RWPE1 (cell line): ENCODE measurements at regions not wholly inside any gene's neighbourhood (a gene's known extent, or its start where the extent isn't known, plus 50 kb on each side); places are given as distances from the start of the nearest gene placed in this dataset.
"Not testable (repeated sequence)": the region's sequence is repeated elsewhere in the genome, so short reads cannot be mapped to it uniquely, and the experiment has no call there.

Experiments
- CTCF ChIA-PET: fragments of 350-600 bp; sonication (Branson Sonifier 250); formaldehyde crosslinking; extraction: SDS; loops from one replicate; lab custom pipeline; 2021; lab: Yijun Ruan, JAX
- POLR2A ChIA-PET: fragments of 400-600 bp; formaldehyde crosslinking; extraction: SDS; loops from one replicate; lab custom pipeline; 2020; ENCODE audit warnings: antibody characterized with exemption; ENCODE audit not compliant: low non-redundant PET; lab: Yijun Ruan, JAX
- DNase-seq: peaks from one replicate; pipeline ENCODE4 v3.0.0; 2012; ENCODE audit warnings: low spot score
- H3K27ac ChIP-seq: fragments of 450-650 bp; 2 replicates; pipeline ENCODE4 v1.5.1; 2017
- CTCF ChIP-seq: fragments of 450-650 bp; conservative IDR thresholded peaks from 2 replicates; pipeline ENCODE4 v1.5.1; 2017; ENCODE audit warnings: low read depth, mild to moderate bottlenecking

GRCh38 chr5:93348231-93348630, 232.8 kb downstream of the NR2F1-AS1 start:
- CTCF ChIA-PET = no interaction called here
- no peak for TF ChIP-seq CTCF
- POLR2A ChIA-PET = no interaction called here
- H3K27ac ChIP-seq = no peak overlapping the region
- DNase-seq = no peak

GRCh38 chr5:93346850-93347249, 234.2 kb downstream of the NR2F1-AS1 start:
- POLR2A ChIA-PET, DNase-seq, CTCF ChIA-PET, H3K27ac ChIP-seq: not testable (repeated sequence)

GRCh38 chr5:93346301-93346700, 234.7 kb downstream of the NR2F1-AS1 start:
- ChIA-PET POLR2A (no interaction called here), CTCF (interaction anchor here (0.6 kb wide), 1 partner anchor 52 kb away, joined by 3 read pairs; no protein-coding TSS in a partner anchor)
- DNase-seq = no peak
- no peak overlapping the region for H3K27ac ChIP-seq
- TF ChIP-seq CTCF = no peak

DNA sequence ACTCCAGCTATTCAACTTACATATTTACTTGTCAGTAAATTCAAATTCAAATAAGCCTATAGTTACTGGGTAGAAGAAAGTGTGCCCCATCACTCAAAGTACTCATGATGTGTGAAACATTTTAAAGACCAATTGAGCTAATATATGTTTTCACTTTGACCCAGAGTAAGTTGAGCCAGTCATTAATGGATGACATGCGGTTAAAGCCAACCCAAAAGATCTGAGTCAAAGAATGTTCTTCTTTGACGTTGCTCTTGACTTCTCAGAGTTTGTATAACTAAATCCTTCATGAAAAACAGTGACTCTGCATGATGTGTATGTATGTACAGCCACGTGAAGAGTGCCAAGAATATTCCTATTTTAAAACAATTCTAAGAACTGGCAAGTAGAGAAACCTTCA, 237.4 kb downstream of the NR2F1-AS1 start:
- no peak for DNase-seq
- ChIA-PET POLR2A (no interaction called here), CTCF (interaction anchor here (0.6 kb wide), 1 partner anchor 490 kb away, joined by 3 read pairs; no protein-coding TSS in a partner anchor)
- H3K27ac ChIP-seq = no peak overlapping the region
- TF ChIP-seq CTCF = no peak

DNA sequence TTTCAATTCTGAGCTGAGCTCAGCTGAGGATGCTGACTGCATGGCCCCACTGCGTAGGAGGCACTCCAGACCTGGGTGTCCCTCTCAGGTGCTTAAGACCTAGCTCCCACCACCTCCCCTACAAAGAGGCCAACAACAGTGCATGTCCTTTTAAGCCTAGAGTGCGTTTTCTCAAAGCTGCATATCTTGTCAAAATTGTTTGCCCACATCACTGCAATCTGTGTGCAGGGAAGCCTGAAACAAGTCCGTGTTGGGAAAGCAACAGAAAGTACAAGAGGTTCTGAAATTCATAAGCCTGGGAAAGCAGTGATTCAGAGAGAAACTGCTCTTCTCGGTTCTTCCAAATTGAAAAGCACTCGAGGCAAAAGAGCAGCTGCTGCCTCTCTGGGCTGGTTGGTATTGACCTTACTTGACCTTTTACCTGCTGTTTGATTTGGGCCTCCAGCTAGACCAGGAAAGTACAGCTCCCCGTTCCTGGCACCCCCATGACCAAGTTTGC, 238.4 kb downstream of the NR2F1-AS1 start:
- ChIA-PET CTCF (interaction anchor here (0.6 kb wide), 1 partner anchor 273 kb away, joined by 4 read pairs; no protein-coding TSS in a partner anchor), POLR2A (no interaction called here)
- no peak for TF ChIP-seq CTCF
- DNase-seq = no peak
- H3K27ac ChIP-seq = no peak overlapping the region

DNA sequence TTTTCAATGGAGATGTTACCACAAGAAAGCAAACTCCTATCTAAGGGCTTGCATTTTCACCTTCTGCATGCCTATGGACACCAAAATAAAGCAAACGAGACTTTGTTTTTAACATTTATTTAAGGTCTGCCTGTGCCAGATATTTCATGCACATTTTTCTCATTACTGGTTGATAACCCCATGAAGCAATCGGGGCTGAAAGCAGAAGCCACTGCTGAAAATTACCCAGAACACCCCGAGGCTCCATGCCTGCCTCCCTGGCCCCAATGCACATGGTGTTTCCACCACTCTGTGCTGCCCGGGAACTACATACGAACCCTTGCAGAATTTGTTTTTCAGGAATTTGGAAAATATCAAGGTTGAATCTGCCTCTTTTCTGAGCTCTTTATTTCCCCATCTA, 240.1 kb downstream of the NR2F1-AS1 start:
- no peak overlapping the region for H3K27ac ChIP-seq
- CTCF ChIA-PET = no interaction called here
- no peak for DNase-seq
- POLR2A ChIA-PET = no interaction called here
- TF ChIP-seq CTCF = no peak

DNA sequence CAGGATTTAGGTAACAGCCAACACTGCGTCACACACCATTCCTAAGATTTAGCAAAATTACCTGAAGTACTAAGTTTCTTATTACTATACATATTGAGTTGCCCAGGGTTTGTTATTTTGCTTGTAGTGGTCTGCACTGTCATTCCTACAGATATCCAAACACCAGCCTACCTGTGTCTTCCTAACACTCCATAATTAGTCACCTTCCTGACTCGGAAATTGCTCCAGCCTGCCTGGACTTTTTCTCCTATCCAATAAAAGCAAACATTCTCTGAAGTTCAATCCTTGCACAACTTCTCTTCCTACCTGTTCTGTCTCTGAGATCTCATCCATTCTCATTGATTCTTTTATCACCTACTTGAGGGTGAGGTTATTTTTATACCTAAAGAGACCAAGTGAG, 243.9 kb downstream of the NR2F1-AS1 start:
- ChIA-PET CTCF (interaction anchor here (0.8 kb wide), 1 partner anchor 32 kb away, joined by 3 read pairs; no protein-coding TSS in a partner anchor), POLR2A (no interaction called here)
- no peak overlapping the region for H3K27ac ChIP-seq
- peak; percentile 22 for DNase-seq
- TF ChIP-seq CTCF = no peak
